K562 (cell line): ENCODE measurements at regions not wholly inside any gene's neighbourhood (a gene's known extent, or its start where the extent isn't known, plus 50 kb on each side); places are given as distances from the start of the nearest gene placed in this dataset.

ENCODE experiments used
- ATAC-seq: fragments of 200-7000 bp; cut with Tn5 transposase; 3 replicates; pipeline ENCODE4 v1.9.1; 2020; ENCODE audit warnings: moderate library complexity
- BruUV-seq: library from RNA; stranded (reverse); fragments of 400-500 nt; replicated peaks from 2 replicates; lab custom pipeline; 2021; lab: Mats Ljungman, UMichigan
- CTCF ChIA-PET: fragments of 300-600 bp; formaldehyde crosslinking; extraction: SDS; loops from one replicate; lab custom pipeline; 2021; ENCODE audit warnings: low intra/inter-chr PET ratio; lab: Yijun Ruan, JAX
- POLR2A ChIA-PET: fragments of 300-600, 350-650 bp; sonication (Branson Sonifier 250); formaldehyde crosslinking; extraction: SDS; loops from one replicate; lab custom pipeline; 2021; ENCODE audit warnings: antibody characterized with exemption, inconsistent platforms; lab: Yijun Ruan, JAX
- DNase-seq, 4 experiments: peaks; one replicate each; pipeline versions ENCODE4 v3.0.0 to v3.0.0-alpha.2; 2011 to 2018; ENCODE audit warnings: low spot score in 3 of 4, mixed read lengths in 3 of 4; ENCODE audit errors: extremely low read depth in 1 of 4
- FAIRE-seq: peaks from 2 replicates; lab custom pipeline; 2011; peaks lifted over from hg19 to GRCh38; lab: Jason Lieb, UNC
- H2AFZ ChIP-seq: 2 replicates; pipeline ENCODE4 v1.6.0; 2011; ENCODE audit warnings: low read depth, low read length, control low read depth, inconsistent platforms
- H3K27ac ChIP-seq: fragments of 200-600 bp; 3 replicates; pipeline ENCODE4 v1.8.0; 2011; ENCODE audit warnings: low read depth, mild to moderate bottlenecking, control low read depth, inconsistent platforms, low read length, moderate library complexity, mixed read lengths; ENCODE audit errors: extremely low read depth
- H3K27me3 ChIP-seq, 2 experiments: fragments of 300-600 bp in 1 of 2; 2 replicates in 1 of 2; 3 replicates in 1 of 2; pipeline versions ENCODE4 v1.6.0 to v1.8.0; 2011; ENCODE audit warnings: inconsistent platforms in 2 of 2, low read length in 2 of 2, mild to moderate bottlenecking in 1 of 2, mixed read lengths in 1 of 2, moderate library complexity in 1 of 2; ENCODE audit not compliant: control insufficient read depth in 2 of 2, insufficient read depth in 2 of 2
- H3K36me3 ChIP-seq: fragments of 300-600 bp; 3 replicates; pipeline ENCODE4 v1.8.0; 2011; ENCODE audit warnings: mild to moderate bottlenecking, low read length, inconsistent platforms; ENCODE audit not compliant: control insufficient read depth, insufficient read depth
- H3K4me1 ChIP-seq, 2 experiments: fragments of 200-600 bp in 1 of 2; replicated peaks in 1 of 2; 2 replicates in 1 of 2; 3 replicates in 1 of 2; pipeline versions ENCODE4 v1.5.1 to v1.8.0; 2011; ENCODE audit warnings: inconsistent platforms in 2 of 2, low read length in 2 of 2, mild to moderate bottlenecking in 1 of 2, mixed read lengths in 1 of 2, moderate library complexity in 1 of 2; ENCODE audit not compliant: control insufficient read depth in 2 of 2, insufficient read depth in 2 of 2
- H3K4me2 ChIP-seq: 2 replicates; pipeline ENCODE4 v1.6.1; 2011; ENCODE audit warnings: low read length, control low read depth, inconsistent platforms, mixed read lengths; ENCODE audit not compliant: insufficient read depth
- H3K4me3 ChIP-seq: fragments of 200-600 bp; sonication (generic), shearing (Covaris generic); 2 replicates; pipeline ENCODE4 v1.5.1; 2016; ENCODE audit warnings: control low read depth, inconsistent platforms
- H3K79me2 ChIP-seq: fragments of 200-600 bp; 3 replicates; pipeline ENCODE4 v1.8.0; 2011; ENCODE audit warnings: low read length, inconsistent platforms; ENCODE audit not compliant: control insufficient read depth, insufficient read depth
- H3K9ac ChIP-seq, 2 experiments: 2 replicates each; pipeline versions ENCODE4 v1.6.0 to v1.6.1; 2011; ENCODE audit warnings: low read depth in 2 of 2, low read length in 2 of 2, control low read depth in 1 of 2, inconsistent platforms in 1 of 2, mild to moderate bottlenecking in 1 of 2, mixed read lengths in 1 of 2; ENCODE audit not compliant: insufficient read depth in 1 of 2
- H3K9me1 ChIP-seq: one replicate; pipeline ENCODE4 v1.6.0; 2011; ENCODE audit warnings: inconsistent platforms, mild to moderate bottlenecking, low read length, moderate library complexity; ENCODE audit not compliant: control insufficient read depth, insufficient read depth
- H3K9me3 ChIP-seq: replicated peaks from 2 replicates; pipeline ENCODE4 v1.5.1; 2011; ENCODE audit warnings: low read depth, low read length, inconsistent platforms; ENCODE audit not compliant: control insufficient read depth, insufficient read depth
- H4K20me1 ChIP-seq: replicated peaks from 2 replicates; pipeline ENCODE4 v1.6.1; 2011; ENCODE audit warnings: low read length, inconsistent platforms, mixed read lengths; ENCODE audit not compliant: control insufficient read depth, insufficient read depth
- ATF2 ChIP-seq: sonication (generic); formaldehyde crosslinking; IDR thresholded peaks from 2 replicates; pipeline ENCODE4 v1.8.1; 2022; ENCODE audit warnings: missing genetic modification reagents
- CEBPZ ChIP-seq: fragments of 150-350 bp; IDR thresholded peaks from 2 replicates; pipeline ENCODE4 v1.6.1; 2014; ENCODE audit warnings: low read depth, mild to moderate bottlenecking, low read length, borderline replicate concordance
- SMARCA5 ChIP-seq: fragments of 450-650 bp; IDR thresholded peaks from 2 replicates; pipeline ENCODE4 v1.6.1; 2016
- TAL1 ChIP-seq: fragments of 450-650 bp; IDR thresholded peaks from 2 replicates; pipeline ENCODE4 v1.6.1; 2016; ENCODE audit warnings: mild to moderate bottlenecking
- ZC3H4 ChIP-seq: sonication (generic); formaldehyde crosslinking; IDR thresholded peaks from 2 replicates; pipeline ENCODE4 v1.9.0; 2021; ENCODE audit warnings: missing genetic modification reagents, borderline replicate concordance
- ZNF395 ChIP-seq: fragments of 200-800 bp; sonication (Bioruptor generic); IDR thresholded peaks from 2 replicates; pipeline ENCODE4 v1.6.1; 2017; ENCODE audit warnings: missing genetic modification characterization, missing compliant biosample characterization
- WGBS: fragments of 100-300 bp; shearing (Covaris generic); methylation state at CpG from one replicate; pipeline ENCODE4 v1.1.6; 2016; ENCODE audit warnings: low coverage, mixed read lengths; ENCODE audit not compliant: insufficient coverage; ENCODE audit errors: missing lambda C conversion rate; 5-methylcytosine and 5-hydroxymethylcytosine counted together
- in situ Hi-C: fragments of 300-500 bp; cut with MboI; formaldehyde crosslinking; loops from 4 replicates; pipeline ENCODE4 v1.15.0; 2018; ENCODE audit warnings: inconsistent platforms, mixed read lengths
- intact Hi-C: fragments of 100-400 bp; cut with micrococcal nuclease; formaldehyde crosslinking; loops from 2 replicates; pipeline ENCODE4 v1.14.2; 2022

- no peak for FAIRE-seq
- Histone ChIP-seq H4K20me1 (no peaks in the 10 kb centered on the region), H3K36me3 (no peaks in the 10 kb centered on the region), H3K9me3 (no peaks in the 10 kb centered on the region), H3K4me3 (no peak overlapping the region), H3K9me1 (no peaks in the 10 kb centered on the region), H2AFZ (no peak overlapping the region), H3K27ac (no peak overlapping the region), H3K27me3 (no peaks in the 10 kb centered on the region), H3K79me2 (no peaks in the 10 kb centered on the region), H3K4me2 (no peak overlapping the region), H3K9ac (no peak overlapping the region), H3K4me1 (no peaks in the 10 kb centered on the region)
- in situ Hi-C loops = no loop called here
- ATAC-seq = no peak
- 0% methylated on average over 1 of the region's 1 CpG for WGBS
- intact Hi-C loops = loop anchor here (10.0 kb wide), 1 partner anchor 1756 kb away; no protein-coding TSS in a partner anchor
- ChIA-PET CTCF (no interaction called here), POLR2A (no interaction called here)
- BruUV-seq = no TSS peak
- DNase-seq = no peak
- no peak for TF ChIP-seq ZNF395 (CRISPR knock-in tag)
- TF ChIP-seq SMARCA5 = no peak
- no peak for TF ChIP-seq ATF2 (CRISPR knock-in tag)
- TF ChIP-seq CEBPZ = no peak
- no peak for TF ChIP-seq ZC3H4 (CRISPR knock-in tag)
- TF ChIP-seq TAL1 = no peak
- TF ChIP-seq, all 486 proteins: peak for 0
Observed at GRCh38 chr18:45381282-45381681, 234.0 kb upstream of the SLC14A2 start.
